ENCODE measurements at regions not wholly inside any gene's neighbourhood (a gene's known extent, or its start where the extent isn't known, plus 50 kb on each side); places are given as distances from the start of the nearest gene placed in this dataset.

GRCh38 chr7:10790910-10791309 is 182.8 kb upstream of the PHF14 start:
- Histone ChIP-seq H3K9me3 (no peaks in the 10 kb centered on the region), H3K4me3 (no peak overlapping the region), H3K27me3 (no peaks in the 10 kb centered on the region), H3K4me1 (no peaks in the 10 kb centered on the region), H3K36me3 (ENCODE audit: low read depth, missing control alignments) (no peaks in the 10 kb centered on the region), H3K27ac (no peak overlapping the region)
- no peak for TF ChIP-seq POLR2A (IDR thresholded peaks at IDR 0.05)
- no peak for TF ChIP-seq CTCF (IDR thresholded peaks at IDR 0.05)
- DNase-seq, result no peak
- intact Hi-C loops (cut with DNase I; ENCODE audit: low total_unique reads), result no loop called here
- WGBS, 2 donors, result 81 to 89% methylated on average over 3 of the region's 3 CpGs

- no peak for DNase-seq
- H3K27me3 ChIP-seq, result no peaks in the 10 kb centered on the region
- intact Hi-C loops (cut with DNase I; ENCODE audit: low total_unique reads), result no loop called here
- no peaks in the 10 kb centered on the region for H3K4me1 ChIP-seq
- no peaks in the 10 kb centered on the region for H3K9me3 ChIP-seq
- H3K4me3 ChIP-seq, result no peak overlapping the region
- TF ChIP-seq CTCF (IDR thresholded peaks at IDR 0.05) (no peak), POLR2A (IDR thresholded peaks at IDR 0.05) (no peak)
- WGBS, 2 donors, result 78 to 83% methylated on average over 6 of the region's 6 CpGs
- H3K36me3 ChIP-seq (ENCODE audit: low read depth, missing control alignments), result no peaks in the 10 kb centered on the region
- H3K27ac ChIP-seq, result no peak overlapping the region
Observed at GRCh38 chr7:10793995-10794775, 179.5 kb upstream of the PHF14 start.

- Histone ChIP-seq H3K4me1 (no peaks in the 10 kb centered on the region), H3K9me3 (no peaks in the 10 kb centered on the region), H3K36me3 (ENCODE audit: low read depth, missing control alignments) (no peaks in the 10 kb centered on the region), H3K27ac (no peak overlapping the region), H3K4me3 (no peak overlapping the region), H3K27me3 (no peaks in the 10 kb centered on the region)
- WGBS, 2 donors, result 88 to 94% methylated on average over 1 of the region's 1 CpG
- TF ChIP-seq CTCF (IDR thresholded peaks at IDR 0.05) (no peak), POLR2A (IDR thresholded peaks at IDR 0.05) (no peak)
- DNase-seq, result no peak
- intact Hi-C loops (cut with DNase I; ENCODE audit: low total_unique reads), result no loop called here
Observed at GRCh38 chr7:10797157-10797556, 176.5 kb upstream of the PHF14 start.

GRCh38 chr7:10798044-10798443 is 175.6 kb upstream of the PHF14 start:
- TF ChIP-seq CTCF (IDR thresholded peaks at IDR 0.05) (no peak), POLR2A (IDR thresholded peaks at IDR 0.05) (no peak)

GRCh38 chr7:10799475-10799874 is 174.2 kb upstream of the PHF14 start:
- Histone ChIP-seq H3K4me1 (no peaks in the 10 kb centered on the region), H3K27ac (no peak overlapping the region), H3K27me3 (no peaks in the 10 kb centered on the region), H3K36me3 (ENCODE audit: low read depth, missing control alignments) (no peaks in the 10 kb centered on the region), H3K9me3 (no peaks in the 10 kb centered on the region), H3K4me3 (no peak overlapping the region)
- WGBS, 2 donors, result 94 to 96% methylated on average over 5 of the region's 5 CpGs
- intact Hi-C loops (cut with DNase I; ENCODE audit: low total_unique reads), result no loop called here
- no peak for DNase-seq
- TF ChIP-seq POLR2A (IDR thresholded peaks at IDR 0.05) (no peak), CTCF (IDR thresholded peaks at IDR 0.05) (no peak)

More at GRCh38 chr7:10798044-10798443, 175.6 kb upstream of the PHF14 start:
- no peak overlapping the region for H3K4me3 ChIP-seq
- H3K27me3 ChIP-seq, result no peaks in the 10 kb centered on the region
- no peaks in the 10 kb centered on the region for H3K4me1 ChIP-seq
- no peak overlapping the region for H3K27ac ChIP-seq
- intact Hi-C loops (cut with DNase I; ENCODE audit: low total_unique reads), result no loop called here
- no peaks in the 10 kb centered on the region for H3K9me3 ChIP-seq
- WGBS, 2 donors, result 87% methylated on average over 6 of the region's 6 CpGs
- DNase-seq, result no peak
- no peaks in the 10 kb centered on the region for H3K36me3 ChIP-seq (ENCODE audit: low read depth, missing control alignments)

Data from testis (tissue), 2 donors.